22Rv1 (cell line): ENCODE measurements at regions not wholly inside any gene's neighbourhood (a gene's known extent, or its start where the extent isn't known, plus 50 kb on each side); places are given as distances from the start of the nearest gene placed in this dataset.

Experiments used
- CTCF ChIP-seq: fragments of 450-650 bp; IDR thresholded peaks from 2 replicates; pipeline ENCODE4 v1.5.1; 2017; ENCODE audit warnings: mild to moderate bottlenecking
- ZFX ChIP-seq: fragments of 450-650 bp; IDR thresholded peaks from 2 replicates; pipeline ENCODE4 v1.6.1; 2017; ENCODE audit warnings: antibody characterized with exemption, borderline replicate concordance

GRCh38 chr12:115716551-115716950, 560.9 kb downstream of the MED13L start:
- TF ChIP-seq CTCF: no peak
- TF ChIP-seq ZFX: no peak
